ENCODE measurements at regions not wholly inside any gene's neighbourhood (a gene's known extent, or its start where the extent isn't known, plus 50 kb on each side); places are given as distances from the start of the nearest gene placed in this dataset.

DNA sequence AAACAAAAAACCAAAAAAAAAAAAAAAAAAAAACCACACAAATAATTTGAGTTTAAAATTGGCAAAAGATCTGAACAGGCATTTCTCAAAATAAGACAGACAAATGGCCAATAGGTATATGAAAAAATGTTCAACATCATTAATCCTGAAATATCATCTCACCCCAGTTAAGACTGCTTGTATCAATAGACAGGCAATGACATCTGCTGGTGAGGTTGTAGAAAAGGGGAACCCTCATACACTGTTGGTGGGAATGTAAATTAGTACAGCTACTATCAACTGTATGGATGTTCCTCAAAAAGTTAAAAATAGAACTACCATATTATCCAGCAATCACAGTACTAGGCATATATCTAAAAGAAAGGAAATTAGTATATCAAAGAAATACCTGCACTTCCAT lies 523.1 kb downstream of the XIRP2 start:
- Histone ChIP-seq H3K4me1 (ENCODE audit: control insufficient read depth, insufficient read depth, low read length) (peaks cover 9% of the 10 kb centered on the region), H3K9me3 (ENCODE audit: control insufficient read depth, insufficient read depth, low read length) (peaks cover 14% of the 10 kb centered on the region), H3K36me3 (ENCODE audit: control insufficient read depth, insufficient read depth, low read length) (no peaks in the 10 kb centered on the region), H3K9ac (ENCODE audit: low read depth, low read length) (no peak overlapping the region), H3K4me3 (ENCODE audit: low read depth, low read length) (no peak overlapping the region), H3K27ac (ENCODE audit: low read depth, low read length) (no peak overlapping the region), H3K27me3 (ENCODE audit: control insufficient read depth, insufficient read depth, low read length) (no peaks in the 10 kb centered on the region)

DNA sequence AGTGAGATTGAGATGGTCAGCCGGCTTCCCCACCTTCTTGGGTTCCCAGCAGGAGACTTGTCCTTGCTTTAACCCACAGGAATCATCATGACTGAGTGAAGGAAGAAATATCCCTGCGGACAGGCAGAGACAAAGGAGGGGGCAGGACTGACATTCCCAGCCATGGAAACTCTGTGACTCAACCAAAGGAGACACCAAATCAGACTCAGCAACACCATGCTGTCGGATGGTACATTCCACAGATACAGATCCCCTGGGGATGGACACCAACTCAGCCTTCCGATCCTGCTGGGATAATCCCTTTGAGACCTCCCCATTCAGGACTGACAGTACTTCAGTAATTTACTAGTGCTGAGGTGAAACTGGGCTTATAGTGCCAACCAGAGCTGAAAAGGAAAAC lies 518.3 kb downstream of the XIRP2 start:
- Histone ChIP-seq H3K36me3 (ENCODE audit: control insufficient read depth, insufficient read depth, low read length) (no peaks in the 10 kb centered on the region), H3K27me3 (ENCODE audit: control insufficient read depth, insufficient read depth, low read length) (no peaks in the 10 kb centered on the region), H3K4me1 (ENCODE audit: control insufficient read depth, insufficient read depth, low read length) (peaks cover 31% of the 10 kb centered on the region), H3K4me3 (ENCODE audit: low read depth, low read length) (peak overlapping the region; percentile 6; the same call in 1 of the 2 replicates), H3K9me3 (ENCODE audit: control insufficient read depth, insufficient read depth, low read length) (no peaks in the 10 kb centered on the region; the same call in 1 of the 2 replicates), H3K27ac (ENCODE audit: low read depth, low read length) (peak overlapping the region; percentile 92), H3K9ac (ENCODE audit: low read depth, low read length) (0 out of 2 replicates have a peak overlapping the region, but pooled peaks have one; percentile 4)

DNA sequence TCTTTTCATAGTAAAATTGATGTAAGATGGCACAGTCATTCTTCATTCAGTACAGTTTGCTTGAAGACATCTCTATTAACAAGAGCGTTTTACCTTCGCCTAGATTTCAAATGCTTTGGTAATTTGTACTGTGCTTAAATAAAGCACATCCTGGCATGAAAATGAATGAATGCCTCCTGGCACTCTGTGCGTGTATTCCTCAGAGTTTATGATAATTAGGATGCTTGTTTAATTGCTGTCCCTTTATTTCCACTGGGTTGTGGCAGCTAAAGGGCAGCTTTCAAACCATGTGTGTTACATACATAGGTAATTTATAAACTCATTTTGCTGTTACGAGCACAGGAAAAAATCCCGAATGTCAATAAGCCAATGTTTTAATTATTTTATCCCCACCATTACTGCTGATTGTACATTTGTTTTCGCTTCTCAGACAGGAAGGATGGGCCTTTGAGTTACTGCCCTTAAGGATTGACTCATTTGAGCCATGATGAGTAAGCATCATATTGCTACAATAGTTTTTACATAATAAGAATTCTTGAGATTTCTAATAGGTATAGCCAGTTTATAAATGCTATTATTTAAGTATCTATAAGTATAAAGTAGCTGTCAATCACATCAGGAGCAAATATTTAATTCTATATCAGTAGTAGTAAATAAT lies 516.5 kb downstream of the XIRP2 start:
- Histone ChIP-seq H3K4me1 (ENCODE audit: control insufficient read depth, insufficient read depth, low read length) (peaks cover 35% of the 10 kb centered on the region), H3K36me3 (ENCODE audit: control insufficient read depth, insufficient read depth, low read length) (no peaks in the 10 kb centered on the region), H3K9ac (ENCODE audit: low read depth, low read length) (no peak overlapping the region), H3K4me3 (ENCODE audit: low read depth, low read length) (no peak overlapping the region), H3K27ac (ENCODE audit: low read depth, low read length) (peak overlapping the region; percentile 92), H3K9me3 (ENCODE audit: control insufficient read depth, insufficient read depth, low read length) (no peaks in the 10 kb centered on the region; the same call in 1 of the 2 replicates), H3K27me3 (ENCODE audit: control insufficient read depth, insufficient read depth, low read length) (no peaks in the 10 kb centered on the region)

GRCh38 chr2:167401309-167401708 lies 513.0 kb downstream of the XIRP2 start:
- no peaks in the 10 kb centered on the region; the same call in 1 of the 2 replicates for H3K9me3 ChIP-seq (ENCODE audit: control insufficient read depth, insufficient read depth, low read length)
- no peaks in the 10 kb centered on the region for H3K36me3 ChIP-seq (ENCODE audit: control insufficient read depth, insufficient read depth, low read length)
- H3K4me3 ChIP-seq (ENCODE audit: low read depth, low read length) = no peak overlapping the region
- H3K4me1 ChIP-seq (ENCODE audit: control insufficient read depth, insufficient read depth, low read length) = peaks cover 40% of the 10 kb centered on the region
- H3K9ac ChIP-seq (ENCODE audit: low read depth, low read length) = no peak overlapping the region
- no peak overlapping the region for H3K27ac ChIP-seq (ENCODE audit: low read depth, low read length)
- H3K27me3 ChIP-seq (ENCODE audit: control insufficient read depth, insufficient read depth, low read length) = no peaks in the 10 kb centered on the region

DNA sequence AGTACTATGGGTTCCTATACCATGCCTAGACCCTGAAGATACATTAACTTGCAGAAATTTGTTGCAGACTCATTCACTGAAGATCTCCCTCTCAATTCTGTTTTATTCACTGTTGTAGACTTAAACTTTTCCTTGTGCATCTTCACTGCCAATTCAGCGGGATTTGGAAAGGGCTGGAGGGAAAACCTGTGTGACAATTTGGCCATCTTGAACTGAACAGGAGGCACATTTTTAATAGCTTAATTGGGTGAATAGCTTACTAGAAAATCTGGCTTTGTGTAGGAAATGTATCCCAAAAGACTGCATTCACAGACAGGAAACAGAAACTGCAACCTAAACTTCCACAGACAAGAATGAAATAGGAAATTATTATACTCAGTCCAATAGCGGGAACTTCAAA lies 512.3 kb downstream of the XIRP2 start:
- no peaks in the 10 kb centered on the region for H3K36me3 ChIP-seq (ENCODE audit: control insufficient read depth, insufficient read depth, low read length)
- H3K4me3 ChIP-seq (ENCODE audit: low read depth, low read length) = no peak overlapping the region
- H3K27ac ChIP-seq (ENCODE audit: low read depth, low read length) = no peak overlapping the region
- peaks cover 39% of the 10 kb centered on the region for H3K4me1 ChIP-seq (ENCODE audit: control insufficient read depth, insufficient read depth, low read length)
- H3K9me3 ChIP-seq (ENCODE audit: control insufficient read depth, insufficient read depth, low read length) = no peaks in the 10 kb centered on the region; the same call in 1 of the 2 replicates
- H3K27me3 ChIP-seq (ENCODE audit: control insufficient read depth, insufficient read depth, low read length) = no peaks in the 10 kb centered on the region
- H3K9ac ChIP-seq (ENCODE audit: low read depth, low read length) = no peak overlapping the region

DNA sequence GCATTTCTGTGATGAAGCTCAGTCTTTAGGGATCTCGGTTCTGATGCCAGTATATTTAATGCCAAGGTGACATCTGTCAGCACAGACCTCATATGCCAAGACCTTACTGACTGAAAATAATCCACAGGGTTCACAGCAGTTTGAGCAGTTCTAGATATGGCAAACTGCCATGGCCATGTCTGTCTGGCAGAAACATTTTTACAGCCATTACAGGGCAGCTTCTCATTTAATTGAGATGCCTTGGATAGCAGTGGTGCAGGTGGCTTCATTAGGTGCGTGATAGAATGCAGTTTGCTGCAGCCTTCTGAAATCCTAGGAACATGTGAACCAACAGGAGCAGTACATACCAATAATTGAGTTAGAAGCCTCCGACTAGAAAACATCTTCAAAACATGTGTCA lies 510.6 kb downstream of the XIRP2 start:
- Histone ChIP-seq H3K9ac (ENCODE audit: low read depth, low read length) (no peak overlapping the region), H3K9me3 (ENCODE audit: control insufficient read depth, insufficient read depth, low read length) (no peaks in the 10 kb centered on the region; the same call in 1 of the 2 replicates), H3K4me3 (ENCODE audit: low read depth, low read length) (no peak overlapping the region), H3K36me3 (ENCODE audit: control insufficient read depth, insufficient read depth, low read length) (no peaks in the 10 kb centered on the region), H3K4me1 (ENCODE audit: control insufficient read depth, insufficient read depth, low read length) (peaks cover 33% of the 10 kb centered on the region), H3K27ac (ENCODE audit: low read depth, low read length) (no peak overlapping the region), H3K27me3 (ENCODE audit: control insufficient read depth, insufficient read depth, low read length) (no peaks in the 10 kb centered on the region)

DNA sequence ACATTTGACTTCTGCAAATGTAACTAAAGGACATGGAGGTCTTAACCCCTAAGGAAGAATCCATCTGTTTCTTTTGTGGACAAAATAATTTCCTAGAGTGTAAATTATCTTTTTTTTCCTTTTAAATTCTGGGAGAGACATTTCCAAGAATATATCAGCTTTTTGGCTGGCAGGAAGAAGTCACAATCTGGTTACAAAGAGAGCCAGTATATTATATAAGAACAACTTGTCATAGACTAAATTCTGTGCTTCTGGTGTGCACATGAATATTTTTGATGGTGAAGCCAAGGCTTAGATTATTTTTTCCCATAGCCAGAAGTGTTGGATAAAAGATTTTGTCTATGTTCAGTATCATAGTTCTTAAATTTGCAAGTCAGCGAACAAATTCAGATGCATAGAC lies 500.6 kb downstream of the XIRP2 start:
- Histone ChIP-seq H3K9me3 (ENCODE audit: control insufficient read depth, insufficient read depth, low read length) (no peaks in the 10 kb centered on the region), H3K4me3 (ENCODE audit: low read depth, low read length) (no peak overlapping the region), H3K36me3 (ENCODE audit: control insufficient read depth, insufficient read depth, low read length) (no peaks in the 10 kb centered on the region), H3K4me1 (ENCODE audit: control insufficient read depth, insufficient read depth, low read length) (peaks cover 62% of the 10 kb centered on the region), H3K27ac (ENCODE audit: low read depth, low read length) (no peak overlapping the region), H3K9ac (ENCODE audit: low read depth, low read length) (no peak overlapping the region), H3K27me3 (ENCODE audit: control insufficient read depth, insufficient read depth, low read length) (no peaks in the 10 kb centered on the region)

DNA sequence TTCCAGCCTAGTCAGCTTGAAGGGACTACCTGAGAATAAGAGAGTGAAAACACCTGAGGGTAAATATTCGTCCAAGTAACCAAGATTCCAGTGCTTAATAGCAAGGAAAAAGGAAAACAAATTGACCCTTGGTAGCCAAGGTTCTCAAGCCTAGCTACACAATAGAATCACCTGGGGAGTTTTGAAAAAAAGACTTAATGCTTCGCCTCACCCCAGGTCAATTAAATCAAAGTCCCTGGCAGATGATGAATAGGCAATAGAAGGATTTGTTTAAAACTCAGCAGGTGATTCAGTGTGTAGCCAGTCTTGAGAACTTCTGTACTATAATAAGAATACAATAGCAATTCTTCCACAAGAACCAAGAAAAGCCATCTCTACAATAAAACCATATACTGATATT lies 500.2 kb downstream of the XIRP2 start:
- H3K4me3 ChIP-seq (ENCODE audit: low read depth, low read length) = no peak overlapping the region
- no peaks in the 10 kb centered on the region for H3K9me3 ChIP-seq (ENCODE audit: control insufficient read depth, insufficient read depth, low read length)
- no peaks in the 10 kb centered on the region for H3K27me3 ChIP-seq (ENCODE audit: control insufficient read depth, insufficient read depth, low read length)
- H3K4me1 ChIP-seq (ENCODE audit: control insufficient read depth, insufficient read depth, low read length) = peaks cover 66% of the 10 kb centered on the region
- no peak overlapping the region for H3K9ac ChIP-seq (ENCODE audit: low read depth, low read length)
- no peaks in the 10 kb centered on the region for H3K36me3 ChIP-seq (ENCODE audit: control insufficient read depth, insufficient read depth, low read length)
- peak overlapping the region; percentile 66 for H3K27ac ChIP-seq (ENCODE audit: low read depth, low read length)

DNA sequence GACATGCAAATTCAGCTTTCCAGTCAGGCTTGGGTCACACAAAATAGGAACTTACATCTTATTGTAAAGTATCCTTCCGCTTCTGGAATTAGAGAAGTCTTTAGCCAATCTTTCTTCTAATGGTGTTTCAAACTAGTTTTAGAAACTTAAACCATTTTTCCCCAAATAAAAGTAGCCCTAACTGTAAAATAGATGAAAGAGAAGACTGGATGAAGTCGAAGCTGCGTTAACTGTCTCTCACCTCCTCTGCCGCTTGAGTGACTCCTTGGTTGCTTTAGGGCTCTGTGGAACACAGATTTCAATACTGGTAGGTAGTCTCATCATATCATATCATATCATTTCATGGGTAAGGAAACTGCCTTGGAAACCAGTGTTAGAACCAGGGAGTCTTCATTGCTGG lies 498.4 kb downstream of the XIRP2 start:
- no peaks in the 10 kb centered on the region for H3K9me3 ChIP-seq (ENCODE audit: control insufficient read depth, insufficient read depth, low read length)
- no peak overlapping the region for H3K4me3 ChIP-seq (ENCODE audit: low read depth, low read length)
- no peaks in the 10 kb centered on the region for H3K36me3 ChIP-seq (ENCODE audit: control insufficient read depth, insufficient read depth, low read length)
- peaks cover 83% of the 10 kb centered on the region for H3K4me1 ChIP-seq (ENCODE audit: control insufficient read depth, insufficient read depth, low read length)
- H3K9ac ChIP-seq (ENCODE audit: low read depth, low read length) = no peak overlapping the region
- H3K27me3 ChIP-seq (ENCODE audit: control insufficient read depth, insufficient read depth, low read length) = no peaks in the 10 kb centered on the region
- H3K27ac ChIP-seq (ENCODE audit: low read depth, low read length) = peak overlapping the region; percentile 36

- no peak overlapping the region for H3K4me3 ChIP-seq (ENCODE audit: low read depth, low read length)
- H3K9me3 ChIP-seq (ENCODE audit: control insufficient read depth, insufficient read depth, low read length) = no peaks in the 10 kb centered on the region
- no peaks in the 10 kb centered on the region for H3K27me3 ChIP-seq (ENCODE audit: control insufficient read depth, insufficient read depth, low read length)
- no peak overlapping the region for H3K9ac ChIP-seq (ENCODE audit: low read depth, low read length)
- no peaks in the 10 kb centered on the region for H3K36me3 ChIP-seq (ENCODE audit: control insufficient read depth, insufficient read depth, low read length)
- H3K4me1 ChIP-seq (ENCODE audit: control insufficient read depth, insufficient read depth, low read length) = peaks cover 74% of the 10 kb centered on the region
- H3K27ac ChIP-seq (ENCODE audit: low read depth, low read length) = no peak overlapping the region
Measured at GRCh38 chr2:167383610-167384194, 495.4 kb downstream of the XIRP2 start.

GRCh38 chr2:167381349-167381748 lies 493.1 kb downstream of the XIRP2 start:
- Histone ChIP-seq H3K36me3 (ENCODE audit: control insufficient read depth, insufficient read depth, low read length) (no peaks in the 10 kb centered on the region), H3K4me1 (ENCODE audit: control insufficient read depth, insufficient read depth, low read length) (peaks cover 61% of the 10 kb centered on the region), H3K27me3 (ENCODE audit: control insufficient read depth, insufficient read depth, low read length) (no peaks in the 10 kb centered on the region), H3K27ac (ENCODE audit: low read depth, low read length) (no peak overlapping the region), H3K4me3 (ENCODE audit: low read depth, low read length) (no peak overlapping the region), H3K9me3 (ENCODE audit: control insufficient read depth, insufficient read depth, low read length) (no peaks in the 10 kb centered on the region), H3K9ac (ENCODE audit: low read depth, low read length) (no peak overlapping the region)

All from HUES48 (cell line).